ENCODE measurements at regions not wholly inside any gene's neighbourhood (a gene's known extent, or its start where the extent isn't known, plus 50 kb on each side); places are given as distances from the start of the nearest gene placed in this dataset.
"Not testable (repeated sequence)": the region's sequence is repeated elsewhere in the genome, so short reads cannot be mapped to it uniquely, and the experiment has no call there.

- POLR2A ChIA-PET; DNase-seq (ENCODE audit: extremely low spot score): not testable (repeated sequence)
- CTCF ChIA-PET, result interaction anchor here (0.8 to 4.6 kb wide), 24 partner anchors 11 to 482 kb away, joined by 3 to 38 read pairs (median 4); no protein-coding TSS in a partner anchor
Measured at GRCh38 chr6:147651-148050, 144.6 kb upstream of the DUSP22 start.

GRCh38 chr6:148051-148984 lies 144.0 kb upstream of the DUSP22 start:
- TF ChIP-seq, protein P1, sequence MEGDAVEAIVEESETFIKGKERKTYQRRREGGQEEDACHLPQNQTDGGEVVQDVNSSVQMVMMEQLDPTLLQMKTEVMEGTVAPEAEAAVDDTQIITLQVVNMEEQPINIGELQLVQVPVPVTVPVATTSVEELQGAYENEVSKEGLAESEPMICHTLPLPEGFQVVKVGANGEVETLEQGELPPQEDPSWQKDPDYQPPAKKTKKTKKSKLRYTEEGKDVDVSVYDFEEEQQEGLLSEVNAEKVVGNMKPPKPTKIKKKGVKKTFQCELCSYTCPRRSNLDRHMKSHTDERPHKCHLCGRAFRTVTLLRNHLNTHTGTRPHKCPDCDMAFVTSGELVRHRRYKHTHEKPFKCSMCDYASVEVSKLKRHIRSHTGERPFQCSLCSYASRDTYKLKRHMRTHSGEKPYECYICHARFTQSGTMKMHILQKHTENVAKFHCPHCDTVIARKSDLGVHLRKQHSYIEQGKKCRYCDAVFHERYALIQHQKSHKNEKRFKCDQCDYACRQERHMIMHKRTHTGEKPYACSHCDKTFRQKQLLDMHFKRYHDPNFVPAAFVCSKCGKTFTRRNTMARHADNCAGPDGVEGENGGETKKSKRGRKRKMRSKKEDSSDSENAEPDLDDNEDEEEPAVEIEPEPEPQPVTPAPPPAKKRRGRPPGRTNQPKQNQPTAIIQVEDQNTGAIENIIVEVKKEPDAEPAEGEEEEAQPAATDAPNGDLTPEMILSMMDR (IDR thresholded peaks at IDR 0.05; ENCODE audit: control extremely low read depth, extremely low read depth, low read depth, missing control alignments), result peak; percentile 83
- ChIA-PET CTCF (interaction anchor here (0.8 to 4.6 kb wide), 37 partner anchors 9 to 566 kb away, joined by 3 to 38 read pairs (median 3); no protein-coding TSS in a partner anchor), POLR2A (interaction anchor here (0.9 kb wide), 1 partner anchor 246 kb away, joined by 3 read pairs; no protein-coding TSS in a partner anchor)
- not testable (repeated sequence) for DNase-seq (ENCODE audit: extremely low spot score)

DNA sequence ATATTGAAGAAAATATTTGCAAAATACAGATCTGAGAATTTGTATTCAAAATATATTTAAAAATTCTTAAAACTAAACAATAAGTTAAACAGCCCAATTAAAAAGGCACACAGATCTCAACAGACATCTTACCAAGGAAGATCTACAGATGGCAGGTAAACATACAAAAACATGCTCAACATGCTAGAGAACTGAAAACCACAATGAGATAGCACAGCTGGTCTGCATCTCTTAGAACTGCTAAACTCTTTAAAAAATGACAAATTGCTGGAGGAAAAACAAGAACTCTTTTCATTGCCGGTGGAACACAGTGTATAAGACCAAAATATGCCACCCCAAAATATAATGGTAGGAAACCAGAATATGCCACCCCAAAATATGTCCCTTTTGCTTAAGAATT lies 142.1 kb upstream of the DUSP22 start:
- POLR2A ChIA-PET; DNase-seq (ENCODE audit: extremely low spot score): not testable (repeated sequence)
- CTCF ChIA-PET, result interaction anchor here (0.8 to 4.6 kb wide), 9 partner anchors 10 to 205 kb away, joined by 3 to 38 read pairs (median 6); no protein-coding TSS in a partner anchor

- CTCF ChIA-PET; POLR2A ChIA-PET; DNase-seq (ENCODE audit: extremely low spot score): not testable (repeated sequence)
Measured at GRCh38 chr6:152436-152835, 139.9 kb upstream of the DUSP22 start.

DNA sequence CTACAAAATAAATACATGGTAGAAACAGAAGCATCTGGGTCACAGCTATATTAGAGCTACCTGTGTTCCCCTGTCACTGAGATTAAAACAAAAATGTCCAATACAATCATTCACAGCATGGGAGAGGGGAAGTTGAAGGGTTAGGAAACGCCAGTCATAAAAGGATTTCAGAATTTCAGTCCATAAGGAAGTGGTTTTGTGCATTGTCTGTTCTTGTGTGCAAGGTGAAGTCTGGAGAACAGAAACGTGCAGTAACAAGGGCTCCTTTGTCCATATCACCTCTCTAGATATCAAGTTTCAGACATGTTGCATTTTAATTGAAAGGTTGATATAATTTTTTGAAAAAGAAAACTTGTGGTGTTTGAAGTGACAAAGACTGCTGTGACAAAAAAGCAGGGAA lies 139.3 kb upstream of the DUSP22 start:
- POLR2A ChIA-PET; CTCF ChIA-PET; DNase-seq (ENCODE audit: extremely low spot score): not testable (repeated sequence)

DNA sequence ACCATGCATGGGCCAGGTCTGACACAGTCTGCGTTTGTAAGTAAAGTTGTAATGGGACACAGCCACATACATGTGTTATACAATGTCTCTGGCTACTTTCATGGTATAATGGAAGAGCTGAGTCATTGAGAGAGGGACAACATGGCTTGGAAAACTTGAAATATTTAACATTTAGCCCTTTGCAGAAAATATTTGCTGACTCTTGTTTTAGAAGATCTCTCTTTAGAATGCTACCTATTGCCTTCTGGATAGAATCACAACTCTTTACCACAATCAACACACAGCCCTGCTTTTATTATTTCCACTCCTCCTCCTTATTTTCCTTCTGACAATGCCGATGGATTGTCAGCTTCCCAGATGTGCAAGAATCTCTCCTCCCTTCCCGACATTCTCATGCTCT lies 138.4 kb upstream of the DUSP22 start:
- DNase-seq (ENCODE audit: extremely low spot score); POLR2A ChIA-PET: not testable (repeated sequence)
- CTCF ChIA-PET, result interaction anchor here (0.8 to 3.0 kb wide), 6 partner anchors 11 to 202 kb away, joined by 3 to 29 read pairs (median 3); no protein-coding TSS in a partner anchor

DNA sequence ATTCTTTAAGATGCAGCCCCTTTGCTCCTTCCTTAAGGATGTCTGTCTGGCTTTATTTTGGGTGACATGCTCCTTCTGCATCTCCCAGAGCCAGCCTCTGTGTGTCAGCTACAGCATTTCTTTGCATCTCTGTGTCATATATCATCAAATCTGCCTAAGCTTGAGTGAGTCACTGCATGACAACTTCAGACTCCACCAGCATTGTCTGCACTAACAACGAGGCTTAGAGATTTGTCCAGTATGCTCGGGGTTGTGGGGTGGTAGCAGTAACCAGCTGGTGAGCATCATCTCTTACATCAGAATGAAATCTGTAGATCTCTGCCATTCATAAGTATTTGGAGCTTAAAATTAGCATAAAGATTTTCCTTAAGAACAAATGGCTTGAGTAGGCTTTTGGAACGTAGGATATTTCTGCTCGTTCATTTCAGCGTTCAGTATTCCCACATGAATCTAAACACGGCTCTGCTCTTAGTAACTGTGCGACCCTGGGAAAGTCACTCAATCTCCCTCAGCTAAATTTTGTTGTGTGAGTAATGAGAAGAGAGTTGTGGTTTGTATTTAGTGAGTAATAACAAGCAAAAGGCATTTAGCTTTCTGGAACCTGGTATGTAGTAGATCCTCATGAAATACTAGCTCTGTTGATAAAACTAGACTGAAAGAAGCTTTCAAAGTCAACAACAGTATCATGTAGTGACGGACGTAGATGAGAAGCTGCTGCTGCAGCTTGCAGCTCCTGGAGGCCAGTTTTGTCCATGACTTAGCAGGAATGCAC lies 137.8 kb upstream of the DUSP22 start:
- POLR2A ChIA-PET, result interaction anchor here (1.0 kb wide), 1 partner anchor 63 kb away, joined by 3 read pairs; no protein-coding TSS in a partner anchor
- DNase-seq (ENCODE audit: extremely low spot score), result not testable (repeated sequence)
- CTCF ChIA-PET, result interaction anchor here (0.8 to 3.0 kb wide), 6 partner anchors 10 to 202 kb away, joined by 3 to 29 read pairs (median 3); no protein-coding TSS in a partner anchor

DNA sequence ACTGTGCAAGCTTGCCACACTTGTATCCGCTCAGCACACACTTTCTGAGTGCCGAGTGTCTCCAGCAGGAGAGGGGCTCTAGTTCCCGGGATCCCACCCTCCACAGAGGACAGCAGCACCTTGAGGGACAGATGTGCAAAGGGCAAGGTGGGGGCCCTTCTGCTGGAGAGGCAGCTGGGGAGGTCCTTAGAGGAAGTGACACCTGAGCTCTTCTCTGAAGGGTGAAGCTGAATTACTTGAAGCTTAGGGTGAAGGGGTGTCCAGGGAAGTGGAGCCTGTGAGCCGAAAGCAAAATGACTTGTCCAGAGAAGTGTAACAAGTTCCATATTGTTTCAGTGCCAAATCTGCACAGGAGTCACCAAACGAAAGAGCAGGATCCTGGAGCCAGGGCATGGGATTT lies 136.3 kb upstream of the DUSP22 start:
- DNase-seq (ENCODE audit: extremely low spot score), result no peak
- POLR2A ChIA-PET, result interaction anchor here (0.6 kb wide), 1 partner anchor 167 kb away, joined by 5 read pairs; no protein-coding TSS in a partner anchor
- TF ChIP-seq, protein P1 (IDR thresholded peaks at IDR 0.05; ENCODE audit: control extremely low read depth, extremely low read depth, low read depth, missing control alignments), result no peak
- CTCF ChIA-PET, result interaction anchor here (1.4 to 3.0 kb wide), 6 partner anchors 12 to 78 kb away, joined by 3 to 29 read pairs (median 7); no protein-coding TSS in a partner anchor

DNA sequence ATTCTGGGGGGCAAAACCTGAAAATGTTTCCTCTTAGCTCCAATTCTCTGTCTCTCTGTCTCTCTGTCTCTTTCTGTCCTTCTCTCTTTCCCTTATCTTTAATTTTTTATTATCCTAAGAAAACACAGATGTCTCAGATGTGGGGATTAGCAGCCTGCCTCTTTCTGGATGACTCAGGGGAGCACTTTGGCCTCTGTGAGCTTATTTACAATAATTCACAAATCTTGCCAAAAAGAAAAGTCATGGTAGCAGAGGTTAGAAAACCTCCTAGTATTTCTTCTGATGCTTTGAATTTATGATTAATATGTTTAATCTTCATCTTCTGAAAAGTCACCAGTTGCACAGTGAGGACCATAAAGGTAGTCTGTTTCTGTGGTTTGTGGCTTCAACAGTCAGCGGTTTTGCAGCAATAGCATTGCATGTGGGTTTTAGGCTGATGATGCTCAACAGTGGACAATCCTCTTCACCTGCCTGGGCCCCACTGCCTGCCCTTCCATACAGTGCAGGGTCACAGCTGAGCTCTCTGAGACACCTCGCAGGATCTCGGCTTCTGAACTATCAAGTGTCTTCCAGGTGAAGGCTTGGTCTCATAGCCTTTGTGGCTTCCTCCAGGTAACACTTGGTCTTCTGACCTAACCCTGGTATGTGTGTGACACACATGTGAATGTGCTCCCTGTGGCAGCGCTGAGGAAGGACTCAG lies 135.7 kb upstream of the DUSP22 start:
- CTCF ChIA-PET, result interaction anchor here (1.0 to 3.0 kb wide), 7 partner anchors 8 to 77 kb away, joined by 3 to 29 read pairs (median 7); no protein-coding TSS in a partner anchor
- DNase-seq (ENCODE audit: extremely low spot score); POLR2A ChIA-PET: not testable (repeated sequence)
